ENCODE measurements at regions not wholly inside any gene's neighbourhood (a gene's known extent, or its start where the extent isn't known, plus 50 kb on each side); places are given as distances from the start of the nearest gene placed in this dataset.

DNA sequence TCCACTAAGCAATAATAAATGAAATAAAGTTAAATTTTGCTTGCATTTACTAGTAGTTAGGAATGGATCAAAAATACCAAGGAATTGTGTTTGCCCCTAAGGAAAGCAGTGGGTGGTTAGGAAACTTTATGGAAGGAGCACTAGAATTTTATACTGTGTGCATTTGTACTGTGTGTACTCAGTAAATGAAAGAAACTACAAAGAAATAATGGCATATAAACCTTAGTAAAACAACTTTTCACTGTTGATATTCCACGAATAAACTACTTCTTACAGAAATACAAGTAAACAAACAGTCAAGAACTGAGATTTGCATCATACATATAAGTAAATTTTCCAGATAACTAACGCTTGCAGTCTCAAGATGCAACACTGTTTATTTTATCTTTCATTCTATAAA, 103.7 kb upstream of the PARP8 start:
- Histone ChIP-seq H3K4me2 (ENCODE audit: low read length) (no peak overlapping the region), H3K4me1 (ENCODE audit: control insufficient read depth, low read length) (peaks cover 43% of the 10 kb centered on the region), H3K9me2 (replicated peaks; ENCODE audit: control insufficient read depth, low read length) (no peaks in the 10 kb centered on the region), H3K36me3 (ENCODE audit: control insufficient read depth, low read length) (no peaks in the 10 kb centered on the region), H4K20me1 (ENCODE audit: control insufficient read depth, insufficient read depth, low read depth, low read length) (no peaks in the 10 kb centered on the region), H3K4me3 (ENCODE audit: low read length) (no peak overlapping the region), H3K27ac (ENCODE audit: low read depth, low read length) (no peak overlapping the region), H3K27me3 (ENCODE audit: control insufficient read depth, low read length) (no peaks in the 10 kb centered on the region), H3F3A (ENCODE audit: control insufficient read depth, insufficient read depth) (no peaks in the 10 kb centered on the region), H3K79me2 (ENCODE audit: control insufficient read depth, low read length) (no peaks in the 10 kb centered on the region), H3K9me3 (ENCODE audit: control insufficient read depth, insufficient read depth, low read length) (no peaks in the 10 kb centered on the region)
- TF ChIP-seq EZH2phosphoT487 (IDR thresholded peaks at IDR 0.05; ENCODE audit: borderline replicate concordance, low read length): no peak
- TF ChIP-seq, protein P1, sequence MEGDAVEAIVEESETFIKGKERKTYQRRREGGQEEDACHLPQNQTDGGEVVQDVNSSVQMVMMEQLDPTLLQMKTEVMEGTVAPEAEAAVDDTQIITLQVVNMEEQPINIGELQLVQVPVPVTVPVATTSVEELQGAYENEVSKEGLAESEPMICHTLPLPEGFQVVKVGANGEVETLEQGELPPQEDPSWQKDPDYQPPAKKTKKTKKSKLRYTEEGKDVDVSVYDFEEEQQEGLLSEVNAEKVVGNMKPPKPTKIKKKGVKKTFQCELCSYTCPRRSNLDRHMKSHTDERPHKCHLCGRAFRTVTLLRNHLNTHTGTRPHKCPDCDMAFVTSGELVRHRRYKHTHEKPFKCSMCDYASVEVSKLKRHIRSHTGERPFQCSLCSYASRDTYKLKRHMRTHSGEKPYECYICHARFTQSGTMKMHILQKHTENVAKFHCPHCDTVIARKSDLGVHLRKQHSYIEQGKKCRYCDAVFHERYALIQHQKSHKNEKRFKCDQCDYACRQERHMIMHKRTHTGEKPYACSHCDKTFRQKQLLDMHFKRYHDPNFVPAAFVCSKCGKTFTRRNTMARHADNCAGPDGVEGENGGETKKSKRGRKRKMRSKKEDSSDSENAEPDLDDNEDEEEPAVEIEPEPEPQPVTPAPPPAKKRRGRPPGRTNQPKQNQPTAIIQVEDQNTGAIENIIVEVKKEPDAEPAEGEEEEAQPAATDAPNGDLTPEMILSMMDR (IDR thresholded peaks at IDR 0.05; ENCODE audit: low read depth, low read length, poor library complexity, severe bottlenecking): no peak

DNA sequence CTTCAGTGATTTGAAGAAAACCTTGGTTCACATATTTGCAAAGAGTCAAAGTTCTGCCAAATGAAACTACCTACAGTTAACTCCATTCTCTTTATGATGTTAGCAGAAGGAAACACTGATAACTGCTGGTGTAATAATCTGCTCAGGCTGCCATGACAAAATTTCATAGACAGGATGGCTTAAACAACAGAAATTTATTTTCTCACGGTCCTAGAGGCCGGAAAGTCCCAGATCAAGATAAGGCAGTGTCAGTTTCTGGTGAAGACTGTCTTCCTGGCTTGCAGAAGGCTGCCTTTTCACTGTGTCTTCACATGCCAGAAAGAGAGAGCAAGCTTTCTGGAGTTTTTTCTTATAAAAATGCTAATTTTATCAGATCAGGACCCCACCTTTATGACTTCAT, 102.4 kb upstream of the PARP8 start:
- H3K36me3 ChIP-seq (ENCODE audit: control insufficient read depth, low read length): no peaks in the 10 kb centered on the region
- no peaks in the 10 kb centered on the region for H3F3A ChIP-seq (ENCODE audit: control insufficient read depth, insufficient read depth)
- no peak overlapping the region for H3K4me3 ChIP-seq (ENCODE audit: low read length)
- H3K4me2 ChIP-seq (ENCODE audit: low read length): no peak overlapping the region
- no peak for TF ChIP-seq EZH2phosphoT487 (IDR thresholded peaks at IDR 0.05; ENCODE audit: borderline replicate concordance, low read length)
- TF ChIP-seq, protein P1 (IDR thresholded peaks at IDR 0.05; ENCODE audit: low read depth, low read length, poor library complexity, severe bottlenecking): no peak
- no peaks in the 10 kb centered on the region for H3K9me3 ChIP-seq (ENCODE audit: control insufficient read depth, insufficient read depth, low read length)
- no peaks in the 10 kb centered on the region for H4K20me1 ChIP-seq (ENCODE audit: control insufficient read depth, insufficient read depth, low read depth, low read length)
- H3K79me2 ChIP-seq (ENCODE audit: control insufficient read depth, low read length): no peaks in the 10 kb centered on the region
- H3K27ac ChIP-seq (ENCODE audit: low read depth, low read length): no peak overlapping the region
- no peaks in the 10 kb centered on the region for H3K27me3 ChIP-seq (ENCODE audit: control insufficient read depth, low read length)
- H3K4me1 ChIP-seq (ENCODE audit: control insufficient read depth, low read length): peaks cover 34% of the 10 kb centered on the region
- H3K9me2 ChIP-seq (replicated peaks; ENCODE audit: control insufficient read depth, low read length): no peaks in the 10 kb centered on the region

DNA sequence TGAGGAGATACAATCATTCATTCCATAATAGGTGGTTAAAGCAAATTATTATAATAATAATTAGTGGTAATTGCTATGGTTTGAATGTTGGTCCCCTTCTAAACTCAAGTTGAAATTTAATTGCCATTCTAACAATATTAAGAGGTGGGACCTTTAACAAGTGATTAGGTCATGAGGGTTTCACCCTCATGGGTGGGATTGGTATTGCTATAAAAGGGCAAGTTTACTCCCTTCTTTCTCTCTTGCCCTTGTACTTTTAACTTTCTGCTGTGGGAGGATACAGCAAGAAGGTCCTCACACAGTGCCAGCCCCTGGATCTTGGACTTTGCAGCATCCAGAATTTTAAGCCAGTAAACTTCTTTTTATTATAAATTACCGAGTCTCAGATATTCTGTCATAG, 101.9 kb upstream of the PARP8 start:
- H4K20me1 ChIP-seq (ENCODE audit: control insufficient read depth, insufficient read depth, low read depth, low read length): no peaks in the 10 kb centered on the region
- no peak overlapping the region for H3K4me3 ChIP-seq (ENCODE audit: low read length)
- H3K4me1 ChIP-seq (ENCODE audit: control insufficient read depth, low read length): peaks cover 29% of the 10 kb centered on the region
- no peaks in the 10 kb centered on the region for H3K27me3 ChIP-seq (ENCODE audit: control insufficient read depth, low read length)
- H3F3A ChIP-seq (ENCODE audit: control insufficient read depth, insufficient read depth): no peaks in the 10 kb centered on the region
- no peaks in the 10 kb centered on the region for H3K9me3 ChIP-seq (ENCODE audit: control insufficient read depth, insufficient read depth, low read length)
- H3K4me2 ChIP-seq (ENCODE audit: low read length): no peak overlapping the region
- H3K9me2 ChIP-seq (replicated peaks; ENCODE audit: control insufficient read depth, low read length): no peaks in the 10 kb centered on the region
- TF ChIP-seq EZH2phosphoT487 (IDR thresholded peaks at IDR 0.05; ENCODE audit: borderline replicate concordance, low read length): no peak
- TF ChIP-seq, protein P1 (IDR thresholded peaks at IDR 0.05; ENCODE audit: low read depth, low read length, poor library complexity, severe bottlenecking): no peak
- H3K36me3 ChIP-seq (ENCODE audit: control insufficient read depth, low read length): no peaks in the 10 kb centered on the region
- H3K27ac ChIP-seq (ENCODE audit: low read depth, low read length): no peak overlapping the region
- H3K79me2 ChIP-seq (ENCODE audit: control insufficient read depth, low read length): no peaks in the 10 kb centered on the region

DNA sequence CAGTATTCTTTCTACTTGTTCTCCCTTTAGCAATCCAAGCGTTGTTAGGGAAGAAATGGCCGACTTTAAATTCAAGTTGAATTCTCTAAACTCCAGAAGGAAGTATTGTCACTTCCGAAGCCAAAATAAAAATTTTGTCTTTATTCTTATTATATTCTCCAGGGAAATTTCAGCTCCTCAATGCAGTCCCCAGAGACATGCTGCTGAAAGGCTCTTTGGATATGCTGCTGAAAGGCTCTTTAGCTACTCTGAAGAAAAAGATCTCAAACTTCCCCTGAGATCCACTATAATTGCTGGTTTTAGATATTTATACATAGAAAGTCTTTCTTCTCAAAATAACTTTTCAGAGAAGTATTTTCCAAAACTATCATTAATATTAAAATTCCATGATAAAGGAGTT, 92.3 kb upstream of the PARP8 start:
- H3F3A ChIP-seq (ENCODE audit: control insufficient read depth, insufficient read depth): no peaks in the 10 kb centered on the region
- no peaks in the 10 kb centered on the region for H3K27me3 ChIP-seq (ENCODE audit: control insufficient read depth, low read length)
- H3K27ac ChIP-seq (ENCODE audit: low read depth, low read length): no peak overlapping the region
- peak overlapping the region; percentile 27 for H3K4me3 ChIP-seq (ENCODE audit: low read length)
- H3K4me1 ChIP-seq (ENCODE audit: control insufficient read depth, low read length): peaks cover 35% of the 10 kb centered on the region
- H3K4me2 ChIP-seq (ENCODE audit: low read length): peak overlapping the region; percentile 54
- H3K9me2 ChIP-seq (replicated peaks; ENCODE audit: control insufficient read depth, low read length): no peaks in the 10 kb centered on the region
- H4K20me1 ChIP-seq (ENCODE audit: control insufficient read depth, insufficient read depth, low read depth, low read length): no peaks in the 10 kb centered on the region
- H3K79me2 ChIP-seq (ENCODE audit: control insufficient read depth, low read length): no peaks in the 10 kb centered on the region
- TF ChIP-seq, protein P1 (IDR thresholded peaks at IDR 0.05; ENCODE audit: low read depth, low read length, poor library complexity, severe bottlenecking): no peak
- no peak for TF ChIP-seq EZH2phosphoT487 (IDR thresholded peaks at IDR 0.05; ENCODE audit: borderline replicate concordance, low read length)
- H3K36me3 ChIP-seq (ENCODE audit: control insufficient read depth, low read length): no peaks in the 10 kb centered on the region
- H3K9me3 ChIP-seq (ENCODE audit: control insufficient read depth, insufficient read depth, low read length): no peaks in the 10 kb centered on the region

All from DOHH2 (cell line).